LNCAP (cell line): ENCODE measurements at regions not wholly inside any gene's neighbourhood (a gene's known extent, or its start where the extent isn't known, plus 50 kb on each side); places are given as distances from the start of the nearest gene placed in this dataset.

ENCODE experiments used
- TF ChIP-seq, protein P1 (sequence below): fragments of 450-650 bp; IDR thresholded peaks from 2 replicates; pipeline ENCODE4 v1.5.1; 2017; ENCODE audit warnings: mild to moderate bottlenecking

DNA sequence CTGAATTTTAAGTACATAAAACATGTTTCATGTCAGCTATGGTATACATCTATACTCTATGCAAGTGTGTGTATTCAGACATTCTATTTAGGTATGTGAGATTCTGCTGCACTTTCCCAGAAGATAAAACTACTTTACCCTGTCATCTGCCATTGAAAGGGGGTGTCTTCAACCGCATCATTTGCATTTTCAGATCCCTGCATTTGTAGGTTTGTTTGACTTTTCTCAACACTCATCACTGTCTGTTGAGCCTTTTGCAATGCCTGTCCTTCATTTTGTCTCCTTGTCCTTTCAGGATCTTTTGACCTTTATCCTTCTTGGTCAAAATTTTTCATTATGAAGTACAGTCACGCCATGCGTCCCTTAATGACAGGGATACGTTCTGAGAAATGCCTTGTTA is 103.5 kb downstream of the TMA16 start:
- TF ChIP-seq, protein P1, sequence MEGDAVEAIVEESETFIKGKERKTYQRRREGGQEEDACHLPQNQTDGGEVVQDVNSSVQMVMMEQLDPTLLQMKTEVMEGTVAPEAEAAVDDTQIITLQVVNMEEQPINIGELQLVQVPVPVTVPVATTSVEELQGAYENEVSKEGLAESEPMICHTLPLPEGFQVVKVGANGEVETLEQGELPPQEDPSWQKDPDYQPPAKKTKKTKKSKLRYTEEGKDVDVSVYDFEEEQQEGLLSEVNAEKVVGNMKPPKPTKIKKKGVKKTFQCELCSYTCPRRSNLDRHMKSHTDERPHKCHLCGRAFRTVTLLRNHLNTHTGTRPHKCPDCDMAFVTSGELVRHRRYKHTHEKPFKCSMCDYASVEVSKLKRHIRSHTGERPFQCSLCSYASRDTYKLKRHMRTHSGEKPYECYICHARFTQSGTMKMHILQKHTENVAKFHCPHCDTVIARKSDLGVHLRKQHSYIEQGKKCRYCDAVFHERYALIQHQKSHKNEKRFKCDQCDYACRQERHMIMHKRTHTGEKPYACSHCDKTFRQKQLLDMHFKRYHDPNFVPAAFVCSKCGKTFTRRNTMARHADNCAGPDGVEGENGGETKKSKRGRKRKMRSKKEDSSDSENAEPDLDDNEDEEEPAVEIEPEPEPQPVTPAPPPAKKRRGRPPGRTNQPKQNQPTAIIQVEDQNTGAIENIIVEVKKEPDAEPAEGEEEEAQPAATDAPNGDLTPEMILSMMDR: no peak

DNA sequence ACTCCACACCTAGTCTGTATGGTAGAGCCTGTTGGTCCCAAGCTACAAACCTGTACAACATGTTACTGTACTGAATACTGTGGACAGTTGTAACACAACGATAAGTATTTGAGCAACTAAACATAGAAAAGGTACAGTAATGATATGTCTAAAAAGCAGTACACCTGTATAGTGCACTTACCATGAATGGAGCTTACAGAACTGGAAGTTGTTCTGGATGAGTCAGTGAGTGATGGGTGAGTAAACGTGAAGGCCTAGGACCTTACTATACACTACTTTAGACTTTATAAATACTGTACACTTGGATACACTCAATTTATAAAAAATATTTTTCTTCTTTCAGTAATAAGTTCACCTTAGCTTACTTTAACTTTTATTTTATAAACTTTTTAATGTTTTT is 104.0 kb downstream of the TMA16 start:
- TF ChIP-seq, protein P1: no peak

DNA sequence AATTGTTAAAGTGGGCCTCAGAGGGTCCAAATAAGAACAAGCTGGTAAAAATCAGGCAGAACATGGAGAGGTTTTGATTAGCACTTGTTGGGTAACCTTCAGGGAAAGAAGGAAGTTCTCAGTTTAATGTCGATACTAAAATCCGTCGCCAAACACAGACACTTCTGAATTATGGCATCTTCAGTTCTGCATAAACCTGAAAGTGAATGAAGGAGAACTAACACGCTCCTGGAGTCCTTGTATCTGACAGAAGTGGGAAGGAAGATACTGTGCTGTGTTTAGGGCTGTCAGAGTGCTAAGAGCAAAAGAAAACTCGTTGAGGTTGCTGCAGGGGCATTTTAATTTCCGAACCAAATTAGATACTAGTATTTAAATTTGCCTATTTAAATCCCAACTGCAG is 106.2 kb downstream of the TMA16 start:
- TF ChIP-seq, protein P1: no peak

DNA sequence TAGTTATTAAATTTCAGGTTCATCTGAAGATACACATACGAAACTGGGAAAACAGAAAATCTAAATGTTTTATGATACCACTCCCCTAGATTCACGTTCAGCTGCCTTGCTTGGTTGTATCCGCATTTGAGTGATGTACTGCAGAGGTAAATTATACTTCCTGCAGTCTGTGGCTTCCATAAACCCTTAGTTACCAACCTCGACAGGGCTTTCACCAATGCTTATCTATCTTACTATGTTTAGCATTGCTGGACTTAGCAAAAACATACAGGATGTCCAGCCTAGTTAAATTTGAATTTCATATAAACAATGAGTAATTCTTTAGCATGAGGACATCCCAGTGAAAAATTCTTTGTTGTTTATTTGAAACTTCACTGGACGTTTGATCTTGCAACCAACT is 108.8 kb downstream of the TMA16 start:
- TF ChIP-seq, protein P1: no peak

DNA sequence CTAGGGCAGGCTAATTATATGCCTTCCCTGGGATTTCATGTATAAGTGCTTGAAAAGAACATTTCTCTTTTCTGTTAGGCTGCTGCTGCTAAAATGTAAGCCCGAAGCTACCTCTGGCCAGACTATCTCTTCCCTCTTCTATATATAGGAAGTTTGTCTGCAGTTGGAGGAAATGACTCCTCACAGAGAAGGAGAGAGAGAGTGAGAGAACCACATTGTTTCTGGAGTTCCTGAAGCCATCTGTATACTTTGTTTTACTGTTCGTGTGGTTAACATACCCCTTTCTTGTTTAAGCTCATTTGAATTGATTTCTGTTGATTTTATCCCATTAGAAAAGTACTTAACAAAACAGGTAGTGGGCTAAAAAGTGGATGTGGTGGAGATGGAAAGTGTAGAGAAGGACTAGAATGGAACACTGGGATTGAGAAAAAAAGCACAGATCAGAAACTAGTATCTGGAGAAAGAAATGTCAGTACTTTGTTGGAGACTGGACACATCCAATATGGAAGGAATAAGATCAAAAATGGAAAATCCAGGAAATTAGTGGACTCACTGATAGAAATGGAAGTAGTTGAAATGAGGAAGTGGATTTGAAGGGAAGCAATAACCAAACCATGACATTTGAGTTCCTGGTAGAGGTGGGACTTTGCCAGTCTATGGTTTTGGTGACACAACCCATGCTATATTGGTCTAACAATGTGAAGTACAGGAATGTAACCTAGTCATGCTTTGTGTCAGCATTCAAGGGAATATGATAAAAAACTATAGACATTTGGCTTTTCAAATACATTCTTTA is 112.6 kb downstream of the TMA16 start:
- TF ChIP-seq, protein P1: no peak

DNA sequence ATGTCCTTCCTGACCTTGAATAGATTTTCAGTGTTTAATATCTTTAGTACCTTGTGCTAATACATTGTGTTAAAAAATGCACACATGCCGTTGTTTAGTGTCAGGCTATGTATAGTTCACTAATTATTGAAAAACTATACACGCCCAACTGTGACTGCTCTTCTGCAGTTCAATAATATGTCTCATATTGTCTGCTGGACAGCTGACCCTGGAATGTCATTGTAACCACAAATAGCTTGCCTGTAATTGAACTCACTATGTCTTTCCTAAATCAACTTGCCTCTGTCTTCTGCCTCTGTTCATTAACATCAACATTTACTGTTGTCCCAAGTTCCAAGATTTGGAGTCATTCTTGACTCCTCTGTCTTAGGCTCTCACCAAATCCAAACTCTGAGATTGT is 114.5 kb downstream of the TMA16 start:
- TF ChIP-seq, protein P1: no peak

DNA sequence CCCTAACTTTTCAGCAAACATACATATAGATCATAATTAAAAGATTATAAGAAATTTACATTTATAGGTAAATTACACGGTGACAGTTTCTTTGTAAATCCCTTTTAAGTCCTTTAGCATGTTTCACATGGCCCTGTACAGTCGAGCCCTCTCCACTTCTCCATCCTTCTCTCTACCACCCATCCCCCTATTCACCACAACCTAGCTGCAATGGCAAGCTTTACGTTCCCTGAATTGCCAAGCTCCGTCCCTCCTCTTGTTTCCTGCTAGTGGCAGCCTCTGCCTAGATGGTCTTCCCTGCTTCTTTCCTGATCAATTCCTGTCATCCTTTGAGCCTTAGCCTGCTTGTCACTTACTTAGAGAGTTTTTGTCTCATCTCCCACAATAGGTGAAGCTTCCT is 116.2 kb downstream of the TMA16 start:
- TF ChIP-seq, protein P1: no peak

DNA sequence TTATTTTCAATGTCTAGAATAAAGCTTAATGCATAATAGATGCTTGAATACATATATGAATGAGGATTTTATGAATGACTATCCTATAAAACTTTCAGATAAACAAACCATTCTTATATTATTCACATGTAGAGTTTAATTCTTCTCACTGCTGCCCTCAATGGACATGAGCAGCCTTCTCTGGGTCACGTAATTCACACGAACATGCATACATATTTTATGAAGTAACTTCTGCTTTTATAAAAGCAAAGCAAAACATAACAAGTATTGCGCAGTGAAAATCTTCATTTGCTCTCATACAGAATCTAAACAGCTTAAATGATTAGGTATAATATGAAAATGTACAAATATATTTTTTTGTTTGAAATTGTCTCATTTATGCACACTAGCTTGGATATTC is 116.7 kb downstream of the TMA16 start:
- TF ChIP-seq, protein P1: no peak
